ENCODE measurements at regions not wholly inside any gene's neighbourhood (a gene's known extent, or its start where the extent isn't known, plus 50 kb on each side); places are given as distances from the start of the nearest gene placed in this dataset.

- Histone ChIP-seq H3K9ac (ENCODE audit: low read length) (no peak overlapping the region), H3K4me3 (ENCODE audit: insufficient read depth, low read length, poor library complexity, severe bottlenecking) (no peak overlapping the region), H3F3A (ENCODE audit: insufficient read depth) (no peaks in the 10 kb centered on the region), H2AFZ (ENCODE audit: low read depth, low read length, severe bottlenecking) (no peak overlapping the region), H3K27me3 (ENCODE audit: low read length) (no peaks in the 10 kb centered on the region), H4K20me1 (ENCODE audit: low read depth, low read length) (no peaks in the 10 kb centered on the region), H3K79me2 (ENCODE audit: insufficient read depth, low read length) (no peaks in the 10 kb centered on the region), H3K36me3 (ENCODE audit: low read length) (no peaks in the 10 kb centered on the region), H3K27ac (ENCODE audit: low read depth, low read length) (no peak overlapping the region), H3K9me3 (ENCODE audit: insufficient read depth, low read length) (no peaks in the 10 kb centered on the region), H3K4me2 (ENCODE audit: low read depth, low read length, poor library complexity, severe bottlenecking) (no peak overlapping the region), H3K9me2 (replicated peaks; ENCODE audit: insufficient read depth, low read length) (no peaks in the 10 kb centered on the region)
- TF ChIP-seq EZH2phosphoT487 (conservative IDR thresholded peaks at IDR 0.05; ENCODE audit: low read length) (no peak), CTCF (IDR thresholded peaks at IDR 0.05; ENCODE audit: insufficient read depth, low read length, poor library complexity, severe bottlenecking) (no peak)
These were observed 498.1 kb downstream of the COG6 start for GRCh38 chr13:40153516-40153915.

- no peak overlapping the region for H3K4me3 ChIP-seq (ENCODE audit: insufficient read depth, low read length, poor library complexity, severe bottlenecking)
- no peak overlapping the region for H3K4me2 ChIP-seq (ENCODE audit: low read depth, low read length, poor library complexity, severe bottlenecking)
- H3K9me3 ChIP-seq (ENCODE audit: insufficient read depth, low read length): no peaks in the 10 kb centered on the region
- H4K20me1 ChIP-seq (ENCODE audit: low read depth, low read length): no peaks in the 10 kb centered on the region
- no peak overlapping the region for H3K27ac ChIP-seq (ENCODE audit: low read depth, low read length)
- no peaks in the 10 kb centered on the region for H3K9me2 ChIP-seq (replicated peaks; ENCODE audit: insufficient read depth, low read length)
- H3K79me2 ChIP-seq (ENCODE audit: insufficient read depth, low read length): no peaks in the 10 kb centered on the region
- TF ChIP-seq EZH2phosphoT487 (conservative IDR thresholded peaks at IDR 0.05; ENCODE audit: low read length) (no peak), CTCF (IDR thresholded peaks at IDR 0.05; ENCODE audit: insufficient read depth, low read length, poor library complexity, severe bottlenecking) (no peak)
- no peaks in the 10 kb centered on the region for H3K27me3 ChIP-seq (ENCODE audit: low read length)
- H3K9ac ChIP-seq (ENCODE audit: low read length): no peak overlapping the region
- no peaks in the 10 kb centered on the region for H3F3A ChIP-seq (ENCODE audit: insufficient read depth)
- no peaks in the 10 kb centered on the region for H3K36me3 ChIP-seq (ENCODE audit: low read length)
- H2AFZ ChIP-seq (ENCODE audit: low read depth, low read length, severe bottlenecking): no peak overlapping the region
These were observed 499.7 kb downstream of the COG6 start for GRCh38 chr13:40155201-40155600.

GRCh38 chr13:40158218-40158617, 502.8 kb downstream of the COG6 start:
- Histone ChIP-seq H3K9me2 (replicated peaks; ENCODE audit: insufficient read depth, low read length) (no peaks in the 10 kb centered on the region), H3K4me2 (ENCODE audit: low read depth, low read length, poor library complexity, severe bottlenecking) (no peak overlapping the region), H3K27me3 (ENCODE audit: low read length) (no peaks in the 10 kb centered on the region), H3F3A (ENCODE audit: insufficient read depth) (no peaks in the 10 kb centered on the region), H3K27ac (ENCODE audit: low read depth, low read length) (no peak overlapping the region), H4K20me1 (ENCODE audit: low read depth, low read length) (no peaks in the 10 kb centered on the region), H3K4me3 (ENCODE audit: insufficient read depth, low read length, poor library complexity, severe bottlenecking) (no peak overlapping the region), H2AFZ (ENCODE audit: low read depth, low read length, severe bottlenecking) (no peak overlapping the region), H3K9ac (ENCODE audit: low read length) (no peak overlapping the region), H3K79me2 (ENCODE audit: insufficient read depth, low read length) (no peaks in the 10 kb centered on the region), H3K9me3 (ENCODE audit: insufficient read depth, low read length) (no peaks in the 10 kb centered on the region), H3K36me3 (ENCODE audit: low read length) (no peaks in the 10 kb centered on the region)
- TF ChIP-seq EZH2phosphoT487 (conservative IDR thresholded peaks at IDR 0.05; ENCODE audit: low read length): no peak
- TF ChIP-seq CTCF (IDR thresholded peaks at IDR 0.05; ENCODE audit: insufficient read depth, low read length, poor library complexity, severe bottlenecking): no peak

Measured in SU-DHL-6 (cell line).